RWPE2 (cell line): ENCODE measurements at regions not wholly inside any gene's neighbourhood (a gene's known extent, or its start where the extent isn't known, plus 50 kb on each side); places are given as distances from the start of the nearest gene placed in this dataset.

Source experiments
- ATAC-seq: fragments of 200-7000 bp; cut with Tn5 transposase; 3 replicates; pipeline ENCODE4 v1.9.1; 2021; ENCODE audit warnings: low read depth
- DNase-seq: peaks from one replicate; pipeline ENCODE4 v3.0.0-alpha.2; 2020; ENCODE audit warnings: low spot score
- H3K27ac ChIP-seq: fragments of 450-650 bp; 2 replicates; pipeline ENCODE4 v1.5.1; 2017; ENCODE audit warnings: mild to moderate bottlenecking; ENCODE audit not compliant: poor library complexity, severe bottlenecking
- H3K27me3 ChIP-seq: fragments of 250-450 bp; sonication (Bioruptor Pico); 2 replicates; pipeline ENCODE4 v1.5.1; 2021; ENCODE audit warnings: mild to moderate bottlenecking, moderate library complexity; ENCODE audit not compliant: insufficient read depth, poor library complexity, severe bottlenecking
- H3K36me3 ChIP-seq: fragments of 250-450 bp; sonication (Bioruptor Pico); 2 replicates; pipeline ENCODE4 v1.5.1; 2020; ENCODE audit warnings: low read depth, mild to moderate bottlenecking, moderate library complexity
- H3K4me1 ChIP-seq: fragments of 250-450 bp; sonication (Bioruptor Pico); 2 replicates; pipeline ENCODE4 v1.5.1; 2021; ENCODE audit warnings: mild to moderate bottlenecking, moderate library complexity; ENCODE audit not compliant: insufficient read depth, poor library complexity, severe bottlenecking
- H3K4me3 ChIP-seq: fragments of 250-450 bp; sonication (Bioruptor Pico); 2 replicates; pipeline ENCODE4 v1.5.1; 2021; ENCODE audit warnings: mild to moderate bottlenecking, moderate library complexity; ENCODE audit not compliant: severe bottlenecking
- H3K9me3 ChIP-seq: fragments of 250-450 bp; sonication (Bioruptor Pico); 2 replicates; pipeline ENCODE4 v1.5.1; 2021; ENCODE audit warnings: mild to moderate bottlenecking, moderate library complexity; ENCODE audit not compliant: severe bottlenecking
- TF ChIP-seq, protein P1 (sequence below): fragments of 450-650 bp; IDR thresholded peaks from one replicate; pipeline ENCODE4 v1.5.1; 2017; ENCODE audit warnings: mild to moderate bottlenecking, moderate library complexity; ENCODE audit not compliant: poor library complexity, severe bottlenecking

DNA sequence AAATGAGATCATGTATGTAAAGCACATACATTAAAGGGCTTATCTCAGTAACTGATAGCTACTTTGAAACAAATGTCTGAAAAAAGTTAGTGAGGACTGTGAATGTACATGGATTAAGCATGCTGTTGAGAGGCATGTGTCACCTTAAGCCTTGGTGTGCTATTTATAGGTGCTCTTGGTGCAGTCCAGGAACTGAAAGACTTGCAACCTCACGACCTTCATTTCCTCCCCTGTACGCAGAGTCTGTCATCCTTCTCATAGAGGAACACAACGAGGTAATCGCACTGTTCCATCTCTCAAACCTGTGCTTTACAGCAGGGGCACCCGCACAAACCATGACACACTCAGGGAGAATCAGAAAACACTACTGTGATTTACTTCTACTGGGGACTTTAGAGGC lies 65.6 kb downstream of the UFM1 start:
- H3K4me3 ChIP-seq, result no peak overlapping the region
- DNase-seq (no peak), ATAC-seq (peak; percentile 45)
- no peak overlapping the region for H3K27ac ChIP-seq
- no peaks in the 10 kb centered on the region for H3K36me3 ChIP-seq
- peaks cover 42% of the 10 kb centered on the region for H3K4me1 ChIP-seq
- H3K27me3 ChIP-seq, result no peaks in the 10 kb centered on the region
- no peaks in the 10 kb centered on the region for H3K9me3 ChIP-seq
- TF ChIP-seq, protein P1, sequence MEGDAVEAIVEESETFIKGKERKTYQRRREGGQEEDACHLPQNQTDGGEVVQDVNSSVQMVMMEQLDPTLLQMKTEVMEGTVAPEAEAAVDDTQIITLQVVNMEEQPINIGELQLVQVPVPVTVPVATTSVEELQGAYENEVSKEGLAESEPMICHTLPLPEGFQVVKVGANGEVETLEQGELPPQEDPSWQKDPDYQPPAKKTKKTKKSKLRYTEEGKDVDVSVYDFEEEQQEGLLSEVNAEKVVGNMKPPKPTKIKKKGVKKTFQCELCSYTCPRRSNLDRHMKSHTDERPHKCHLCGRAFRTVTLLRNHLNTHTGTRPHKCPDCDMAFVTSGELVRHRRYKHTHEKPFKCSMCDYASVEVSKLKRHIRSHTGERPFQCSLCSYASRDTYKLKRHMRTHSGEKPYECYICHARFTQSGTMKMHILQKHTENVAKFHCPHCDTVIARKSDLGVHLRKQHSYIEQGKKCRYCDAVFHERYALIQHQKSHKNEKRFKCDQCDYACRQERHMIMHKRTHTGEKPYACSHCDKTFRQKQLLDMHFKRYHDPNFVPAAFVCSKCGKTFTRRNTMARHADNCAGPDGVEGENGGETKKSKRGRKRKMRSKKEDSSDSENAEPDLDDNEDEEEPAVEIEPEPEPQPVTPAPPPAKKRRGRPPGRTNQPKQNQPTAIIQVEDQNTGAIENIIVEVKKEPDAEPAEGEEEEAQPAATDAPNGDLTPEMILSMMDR, result no peak

DNA sequence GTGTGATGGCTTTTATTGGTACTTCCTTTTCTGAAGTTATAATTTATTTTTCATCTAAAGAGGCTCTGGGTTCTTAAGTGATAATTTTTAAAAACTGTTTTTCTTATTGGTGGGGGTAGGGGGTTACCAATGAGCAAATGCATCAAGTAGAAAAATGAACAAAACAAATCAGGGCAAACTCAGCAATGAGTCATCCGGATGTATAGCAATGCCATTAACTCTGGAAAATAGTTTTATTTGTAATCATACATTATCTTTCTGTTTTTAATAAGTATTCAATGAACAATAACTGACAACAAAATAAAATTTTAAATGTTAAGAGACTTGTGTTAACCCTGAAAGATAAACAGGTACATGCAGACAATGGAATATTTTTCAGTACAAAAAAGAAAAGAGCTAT lies 67.6 kb downstream of the UFM1 start:
- no peak overlapping the region for H3K4me3 ChIP-seq
- TF ChIP-seq, protein P1, result no peak
- peaks cover 37% of the 10 kb centered on the region for H3K4me1 ChIP-seq
- DNase-seq, result no peak
- H3K27me3 ChIP-seq, result no peaks in the 10 kb centered on the region
- H3K36me3 ChIP-seq, result no peaks in the 10 kb centered on the region
- peak; percentile 44; the same call in 1 of the 3 replicates for ATAC-seq
- H3K9me3 ChIP-seq, result no peaks in the 10 kb centered on the region
- peak overlapping the region; percentile 63 for H3K27ac ChIP-seq

DNA sequence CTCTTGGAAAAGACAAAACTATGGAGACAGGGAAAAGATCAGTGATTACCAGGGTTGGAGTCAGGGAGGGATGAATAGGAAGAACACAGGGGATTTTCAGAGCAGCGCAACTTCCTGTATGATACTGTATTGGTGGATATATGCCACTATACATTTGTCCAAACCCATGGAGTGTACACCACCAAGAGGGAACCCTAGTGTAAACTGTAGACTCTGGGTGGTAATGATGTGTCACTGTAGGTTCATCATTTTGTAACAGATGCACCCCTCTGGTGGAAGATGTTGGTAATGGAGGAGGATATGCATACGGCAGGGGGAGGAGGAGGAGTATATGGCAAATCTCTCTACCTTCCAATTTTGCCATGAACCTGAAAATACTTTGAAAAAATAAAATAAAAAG lies 68.1 kb downstream of the UFM1 start:
- DNase-seq, result no peak
- Histone ChIP-seq H3K4me1 (peaks cover 38% of the 10 kb centered on the region), H3K9me3 (no peaks in the 10 kb centered on the region), H3K4me3 (no peak overlapping the region), H3K27me3 (no peaks in the 10 kb centered on the region), H3K27ac (peak overlapping the region; percentile 63), H3K36me3 (no peaks in the 10 kb centered on the region)
- ATAC-seq, result peak; percentile 55
- TF ChIP-seq, protein P1, result peak; percentile 36

DNA sequence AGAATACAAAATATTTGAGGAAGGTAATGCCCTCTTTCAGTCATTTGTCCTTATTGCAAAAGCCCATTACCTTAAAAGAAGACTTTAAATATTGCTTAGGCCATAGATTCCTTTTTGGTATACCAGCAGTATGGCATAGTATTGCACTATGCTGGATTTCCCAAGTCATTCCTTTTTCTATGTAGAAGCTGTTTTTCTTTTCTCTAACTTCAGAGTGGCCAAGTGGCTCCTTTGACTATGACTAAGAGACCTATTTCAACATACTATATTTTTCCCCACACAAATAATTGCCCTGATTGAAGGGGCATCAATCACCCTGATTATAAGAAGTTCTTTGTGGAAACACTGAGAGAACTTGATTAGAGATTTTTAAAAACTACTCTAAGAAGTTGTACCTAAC lies 68.6 kb downstream of the UFM1 start:
- DNase-seq (no peak), ATAC-seq (no peak)
- H3K4me1 ChIP-seq, result peaks cover 38% of the 10 kb centered on the region
- H3K36me3 ChIP-seq, result no peaks in the 10 kb centered on the region
- H3K27me3 ChIP-seq, result no peaks in the 10 kb centered on the region
- H3K4me3 ChIP-seq, result no peak overlapping the region
- H3K9me3 ChIP-seq, result no peaks in the 10 kb centered on the region
- TF ChIP-seq, protein P1, result peak; percentile 0
- peak overlapping the region; percentile 63 for H3K27ac ChIP-seq

DNA sequence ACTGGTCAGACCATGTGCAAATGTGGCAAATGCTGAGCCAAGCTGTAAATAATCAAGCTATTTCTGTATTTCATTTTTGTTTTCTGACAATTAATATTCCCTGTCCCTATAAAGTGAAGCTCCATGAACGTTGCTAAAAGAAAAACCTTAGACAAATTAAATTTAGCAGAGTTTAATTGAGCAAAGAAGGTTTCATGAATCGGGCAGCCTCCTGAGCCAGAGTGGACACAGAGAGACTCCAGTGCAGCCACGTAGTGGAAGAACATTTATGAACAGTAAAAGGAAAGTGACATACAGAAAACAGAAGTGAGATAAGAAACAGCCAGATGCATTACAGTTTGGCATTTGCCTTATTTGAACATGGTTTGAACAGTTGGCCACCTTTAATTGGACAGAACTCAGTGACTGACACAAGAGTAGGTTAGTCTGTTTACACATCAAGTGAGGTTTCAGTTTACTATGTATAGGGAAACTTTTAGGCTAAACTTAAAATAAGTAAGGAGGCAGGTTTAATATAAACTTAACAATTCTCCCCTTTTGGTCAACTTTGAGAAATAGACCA lies 69.7 kb downstream of the UFM1 start:
- no peak for DNase-seq
- no peak overlapping the region for H3K4me3 ChIP-seq
- H3K4me1 ChIP-seq, result peaks cover 38% of the 10 kb centered on the region
- TF ChIP-seq, protein P1, result no peak
- no peak overlapping the region for H3K27ac ChIP-seq
- no peaks in the 10 kb centered on the region for H3K36me3 ChIP-seq
- ATAC-seq, result no peak
- no peaks in the 10 kb centered on the region for H3K9me3 ChIP-seq
- no peaks in the 10 kb centered on the region for H3K27me3 ChIP-seq
